ENCODE measurements at regions not wholly inside any gene's neighbourhood (a gene's known extent, or its start where the extent isn't known, plus 50 kb on each side); places are given as distances from the start of the nearest gene placed in this dataset.

- no peak for DNase-seq
These were observed 112.5 kb upstream of the SLC44A3 start for GRCh38 chr1:94707321-94708298.

- no peak for DNase-seq
These were observed 117.7 kb upstream of the SLC44A3 start for GRCh38 chr1:94702442-94702815.

GRCh38 chr1:94701796-94702441 is 118.2 kb upstream of the SLC44A3 start:
- DNase-seq, result no peak

DNA sequence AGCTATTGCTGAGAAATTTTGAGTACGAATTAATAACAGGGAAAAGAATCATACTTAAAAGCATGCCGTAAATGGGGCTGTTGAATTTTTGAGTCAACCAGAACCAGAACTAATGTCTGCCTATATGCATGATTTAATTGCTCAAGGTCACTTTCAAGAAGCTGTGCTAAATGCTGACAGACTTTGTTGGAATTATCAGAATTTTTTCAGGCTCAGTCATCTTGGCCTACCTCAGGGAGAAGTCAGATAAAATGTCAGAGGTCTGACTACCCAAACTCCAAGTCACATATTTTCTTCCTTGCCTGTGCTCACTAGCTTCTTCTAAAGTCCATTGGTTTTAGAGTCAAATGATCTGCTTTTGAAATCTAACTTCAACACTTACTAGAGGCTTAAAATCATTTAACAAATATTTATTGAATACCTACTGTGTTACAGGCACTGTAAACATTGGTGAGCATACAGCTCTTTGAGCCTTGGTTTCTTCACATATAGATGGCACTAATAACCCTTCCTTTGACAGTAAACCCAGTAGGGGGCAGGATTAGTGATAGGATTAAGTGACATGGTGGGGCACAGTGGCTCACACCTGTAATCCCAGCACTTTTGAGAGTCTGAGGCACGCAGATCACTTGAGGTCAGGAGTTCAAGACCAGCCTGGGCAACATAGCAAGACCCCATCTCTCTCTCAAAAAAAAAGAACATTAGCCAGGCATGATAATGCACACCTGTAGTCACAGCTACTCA is 121.2 kb upstream of the SLC44A3 start:
- DNase-seq, result no peak

DNA sequence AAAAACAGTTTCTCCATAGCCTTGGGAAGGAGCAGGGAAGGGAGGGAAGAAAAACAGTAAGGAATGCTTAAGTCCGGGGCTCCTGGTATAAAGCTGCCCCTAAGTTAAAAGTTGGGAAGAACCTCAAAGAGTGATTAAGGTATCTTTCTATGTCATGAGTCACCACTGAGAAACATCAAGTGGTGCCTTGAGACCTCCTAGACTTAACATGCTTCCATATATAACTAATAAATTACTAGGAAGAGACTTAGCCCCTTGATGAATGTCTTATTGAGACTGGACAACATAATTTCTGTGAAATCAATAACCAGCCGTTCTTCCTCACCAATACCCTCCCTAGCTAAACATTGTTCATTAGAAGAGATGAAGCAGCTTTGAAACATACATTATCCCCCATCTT is 121.8 kb upstream of the SLC44A3 start:
- DNase-seq, result no peak

DNA sequence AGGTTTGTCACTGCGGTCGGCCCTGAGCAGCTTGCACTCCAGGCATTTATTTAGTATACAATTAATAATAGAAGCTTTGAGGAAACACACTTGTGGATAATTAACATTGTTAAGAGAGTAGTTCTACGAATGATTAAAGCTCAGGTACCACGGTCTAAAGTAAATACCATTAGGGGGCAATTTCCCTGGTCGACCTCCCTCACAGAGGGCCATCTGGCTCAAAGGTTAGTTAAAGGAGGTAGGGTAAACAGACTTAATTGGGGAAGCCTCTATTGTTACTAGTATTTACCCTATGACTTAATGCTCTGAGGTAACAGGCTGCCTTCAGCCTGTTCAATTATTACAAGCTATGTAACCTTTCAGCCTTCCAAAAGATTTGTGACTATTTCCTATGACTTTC is 122.3 kb upstream of the SLC44A3 start:
- DNase-seq, result no peak

DNA sequence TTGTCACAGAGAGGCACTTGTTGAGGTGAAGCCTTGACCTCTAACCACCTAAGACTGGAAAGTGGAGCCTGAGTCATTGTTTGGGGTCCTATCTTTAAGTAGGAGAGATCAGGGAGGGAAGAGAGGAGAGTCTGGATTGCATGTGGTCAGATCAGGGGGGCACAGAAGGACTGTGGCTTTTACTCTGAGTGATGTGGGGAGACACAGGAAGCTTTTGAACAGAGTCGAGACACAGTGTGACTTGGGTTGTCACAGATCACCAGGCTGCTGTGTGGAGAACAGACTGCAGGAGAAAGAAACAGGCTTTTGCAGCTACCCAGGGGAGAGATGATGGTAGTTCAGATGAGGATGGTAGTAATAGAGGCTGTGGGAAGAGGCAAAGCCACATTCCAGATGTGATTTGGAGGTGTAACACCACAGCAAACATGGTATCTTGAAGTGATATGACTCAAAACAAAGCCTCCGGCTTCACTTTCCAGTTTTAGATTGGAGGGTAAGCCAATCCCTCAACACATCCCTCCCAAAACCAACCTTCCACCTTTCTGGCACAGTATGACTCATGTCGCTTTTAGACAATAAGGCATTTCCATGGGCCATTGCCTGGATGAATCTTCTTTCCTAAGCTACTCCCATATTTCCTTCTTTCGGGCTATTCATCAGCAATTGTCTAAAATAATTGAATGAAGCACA is 125.8 kb upstream of the SLC44A3 start:
- DNase-seq, result no peak

DNA sequence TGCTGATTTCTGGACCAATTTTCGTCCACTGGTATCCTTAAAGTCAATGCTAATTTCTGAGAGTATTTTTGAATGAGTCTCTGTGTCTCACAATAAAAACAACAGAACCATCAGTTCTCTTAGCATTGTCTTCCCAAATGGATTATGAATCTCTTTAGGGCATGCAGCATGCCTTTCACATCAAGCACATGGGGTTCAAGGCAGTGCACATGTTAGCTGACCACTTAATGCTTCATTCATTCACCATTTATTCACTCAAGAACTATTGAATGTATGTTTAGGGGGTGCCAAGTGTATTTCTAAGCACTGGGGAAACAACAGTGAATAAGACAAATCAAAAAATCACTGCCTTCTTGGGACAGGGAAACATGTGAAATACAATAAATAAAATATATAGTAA is 126.7 kb upstream of the SLC44A3 start:
- DNase-seq, result no peak

GRCh38 chr1:94693029-94693428 is 127.1 kb upstream of the SLC44A3 start:
- no peak for DNase-seq

- no peak for DNase-seq
These were observed 131.5 kb upstream of the SLC44A3 start for GRCh38 chr1:94688646-94689045.

DNA sequence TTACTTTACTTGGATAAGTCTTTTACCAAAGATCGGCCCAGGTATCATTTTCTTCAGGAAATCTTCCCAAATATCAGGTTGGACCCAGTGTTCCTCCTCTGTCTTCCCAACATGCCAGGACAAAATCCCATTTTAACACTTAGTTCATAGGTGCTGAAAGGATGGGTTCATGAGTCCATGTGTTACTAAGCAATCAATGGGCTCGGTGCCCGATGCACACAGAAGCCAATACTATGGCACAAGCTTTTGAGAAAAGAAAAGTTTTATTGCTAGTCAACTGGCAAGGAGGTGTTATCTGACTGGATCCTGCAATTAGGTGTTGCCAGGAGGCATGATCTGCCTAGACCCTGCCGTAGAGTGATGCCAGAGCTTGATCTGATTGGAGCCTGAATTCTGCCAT is 133.3 kb upstream of the SLC44A3 start:
- no peak for DNase-seq

- DNase-seq, result no peak
These were observed 135.4 kb upstream of the SLC44A3 start for GRCh38 chr1:94684690-94685250.

- DNase-seq, result no peak
These were observed 136.3 kb upstream of the SLC44A3 start for GRCh38 chr1:94683886-94684285.

DNA sequence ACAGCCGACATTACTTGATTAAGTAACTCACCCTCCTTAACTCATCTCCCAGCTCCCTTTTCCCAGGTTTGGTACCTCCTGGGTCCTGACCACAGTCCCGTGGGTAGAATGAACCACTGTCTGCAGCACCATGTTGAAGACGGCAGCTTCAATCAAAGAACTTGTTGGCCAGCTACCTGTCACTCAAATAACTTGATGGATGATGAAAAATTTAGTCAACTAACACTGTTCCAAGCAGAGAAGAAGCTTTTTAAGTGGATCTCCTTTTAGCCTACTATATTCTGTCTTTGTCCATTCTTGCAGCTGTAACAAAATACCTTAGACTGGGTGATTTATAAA is 138.4 kb upstream of the F3 start:
- DNase-seq, result no peak

DNA sequence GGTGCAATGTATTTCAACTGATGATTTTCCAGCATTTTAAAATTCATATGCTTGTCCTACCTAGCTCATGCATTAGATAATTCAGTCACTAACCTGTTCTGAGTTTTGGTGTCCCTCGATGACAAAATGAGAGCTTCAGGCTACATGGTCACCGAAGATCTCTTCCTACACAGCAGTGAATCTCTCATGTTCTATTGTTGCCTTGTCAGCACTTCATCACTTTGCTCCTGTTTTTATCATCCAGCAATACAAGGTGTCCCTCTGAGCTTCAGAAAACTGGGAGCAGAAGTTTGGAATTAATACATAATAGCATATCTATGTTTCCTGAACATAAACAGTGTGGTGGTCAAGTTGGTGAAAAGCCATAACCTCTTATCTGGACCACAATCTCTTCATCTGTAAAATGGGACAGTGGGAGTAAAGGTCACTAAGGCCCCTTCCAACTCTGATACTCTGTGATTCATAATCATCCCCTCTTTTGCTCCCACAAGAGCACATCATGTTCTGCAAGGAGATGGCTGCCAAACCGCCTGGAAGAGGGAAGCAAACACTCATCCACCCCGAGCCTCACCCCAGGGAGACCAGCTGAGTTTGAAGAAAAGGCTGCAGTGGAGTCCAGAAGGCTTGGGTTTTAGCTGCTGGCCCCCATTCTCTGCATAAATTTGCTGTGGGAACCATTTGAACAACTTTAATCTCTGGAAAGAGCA is 137.9 kb upstream of the F3 start:
- DNase-seq, result no peak

- DNase-seq, result no peak
These were observed 136.8 kb upstream of the F3 start for GRCh38 chr1:94678202-94678848.

DNA sequence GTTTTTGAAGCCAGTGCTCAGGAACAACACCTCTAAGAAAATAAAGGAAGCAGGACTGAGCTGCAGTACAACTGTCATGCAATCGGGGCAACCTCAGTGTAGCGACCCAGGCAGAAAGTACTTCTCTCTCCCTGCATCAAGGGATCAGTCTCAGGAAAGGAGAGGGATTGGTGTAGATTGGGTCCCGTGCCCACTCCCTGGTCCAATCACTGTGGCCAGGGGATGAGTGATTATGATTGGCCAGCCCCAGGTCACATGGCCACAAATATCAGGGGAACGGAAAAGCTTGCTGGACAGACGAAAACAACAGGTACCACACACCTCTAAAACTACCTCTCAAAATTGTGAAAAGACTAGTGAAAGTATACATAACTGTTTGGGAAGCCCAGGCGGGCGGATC is 136.2 kb upstream of the F3 start:
- DNase-seq, result no peak

GRCh38 chr1:94677087-94677486 is 135.5 kb upstream of the F3 start:
- DNase-seq, result no peak

DNA sequence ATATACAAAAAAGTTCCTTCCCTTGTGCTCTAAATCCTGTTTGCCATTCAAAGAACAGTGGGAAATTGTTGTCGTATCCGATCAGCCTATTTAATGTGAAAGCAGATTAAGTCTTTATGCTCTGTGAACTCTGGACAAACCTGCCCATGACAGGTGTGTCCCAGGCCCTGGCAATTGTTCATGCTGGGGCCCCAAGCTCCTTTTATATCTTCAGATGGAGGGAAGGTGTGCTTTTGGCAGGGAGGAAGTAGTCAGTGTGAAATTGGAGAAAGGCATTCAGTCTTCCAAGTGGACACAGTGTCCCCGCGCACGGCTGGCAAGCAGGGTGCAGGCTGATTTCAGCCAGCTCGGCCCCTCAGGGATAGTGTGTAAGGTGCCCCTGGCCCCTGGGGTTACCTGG is 135.1 kb upstream of the F3 start:
- no peak for DNase-seq

DNA sequence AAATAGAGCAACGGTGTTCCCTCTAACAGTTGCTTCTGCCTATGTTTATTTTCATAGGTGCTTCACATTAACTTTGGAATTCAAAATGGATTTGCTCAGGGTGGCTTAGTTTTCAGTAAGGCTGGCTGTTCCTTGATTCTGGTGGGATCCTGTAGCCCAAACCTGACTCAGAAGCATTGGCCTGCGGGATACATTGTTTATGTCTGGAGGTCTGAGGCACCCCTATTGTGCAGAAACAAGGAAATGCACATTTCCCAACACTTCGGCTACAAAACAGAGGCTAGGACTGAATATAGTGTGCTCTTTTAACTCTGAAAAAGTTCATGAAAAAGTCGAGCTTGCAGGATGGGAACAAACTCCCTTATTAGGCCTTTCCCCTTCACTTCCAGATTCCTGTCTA is 133.8 kb upstream of the F3 start:
- no peak for DNase-seq

DNA sequence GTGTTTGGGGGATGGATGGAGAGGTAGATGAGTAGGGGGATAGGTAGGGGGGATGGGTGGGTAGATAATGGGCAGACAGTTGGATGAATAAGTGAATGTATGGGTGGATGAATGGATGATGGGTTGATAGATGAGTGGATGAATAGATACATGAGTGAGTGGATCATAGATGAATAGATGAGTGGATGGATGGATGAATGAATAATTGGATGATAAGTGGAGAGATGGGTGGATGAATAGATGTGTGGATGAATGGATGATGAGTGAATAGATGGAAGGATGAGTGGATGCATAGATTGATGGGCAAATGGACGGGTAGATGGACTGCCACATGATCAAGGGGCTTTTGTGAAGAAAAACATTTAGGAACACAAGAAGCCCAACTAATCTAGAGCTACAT is 133.3 kb upstream of the F3 start:
- no peak for DNase-seq

DNA sequence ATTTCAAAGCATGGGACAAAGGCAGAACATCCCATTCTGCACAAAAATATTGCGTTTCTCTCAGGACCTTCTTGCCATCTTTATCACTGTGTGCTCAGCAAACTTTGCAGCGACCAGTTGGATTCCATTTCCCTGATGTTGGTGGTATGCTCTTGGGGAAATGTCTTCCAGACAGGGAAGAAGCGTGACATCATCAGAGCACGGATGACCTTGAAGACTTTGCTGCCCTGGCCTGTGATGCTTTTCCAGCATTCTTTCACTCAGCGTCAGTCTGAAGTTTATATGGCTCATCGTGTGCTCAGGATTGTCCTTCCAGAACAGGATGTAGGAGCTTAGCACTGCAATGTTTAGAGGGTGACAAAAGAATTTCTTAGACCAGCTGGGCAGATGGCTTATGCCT is 131.4 kb upstream of the F3 start:
- no peak for DNase-seq

Data from NCI-H2171 treated with DMSO at 0.1 percent for 48 hours (cell line).